ENCODE measurements at regions not wholly inside any gene's neighbourhood (a gene's known extent, or its start where the extent isn't known, plus 50 kb on each side); places are given as distances from the start of the nearest gene placed in this dataset.

GRCh38 chr7:79570903-79571302 is 117.4 kb upstream of the MAGI2 start:
- no peak for TF ChIP-seq CTCF (conservative IDR thresholded peaks at IDR 0.05)
- no peak overlapping the region for H3K27ac Mint-ChIP-seq (ENCODE audit: unreplicated experiment)
- H3K27me3 Mint-ChIP-seq (ENCODE audit: low read depth), result no peaks in the 10 kb centered on the region
- DNase-seq (ENCODE audit: low read depth, low spot score), result no peak
- no peaks in the 10 kb centered on the region for H3K4me1 Mint-ChIP-seq
- H3K36me3 Mint-ChIP-seq (ENCODE audit: low read depth), result no peaks in the 10 kb centered on the region
- H3K9me3 Mint-ChIP-seq, result peaks cover 7% of the 10 kb centered on the region
- H3K4me3 Mint-ChIP-seq, result no peak overlapping the region

GRCh38 chr7:79563821-79564522 is 110.5 kb upstream of the MAGI2 start:
- TF ChIP-seq CTCF (conservative IDR thresholded peaks at IDR 0.05), result no peak
- DNase-seq (ENCODE audit: low read depth, low spot score), result no peak
- H3K9me3 Mint-ChIP-seq, result no peaks in the 10 kb centered on the region
- H3K4me1 Mint-ChIP-seq, result no peaks in the 10 kb centered on the region
- H3K4me3 Mint-ChIP-seq, result no peak overlapping the region
- H3K36me3 Mint-ChIP-seq (ENCODE audit: low read depth), result no peaks in the 10 kb centered on the region
- no peaks in the 10 kb centered on the region for H3K27me3 Mint-ChIP-seq (ENCODE audit: low read depth)
- no peak overlapping the region for H3K27ac Mint-ChIP-seq (ENCODE audit: unreplicated experiment)

DNA sequence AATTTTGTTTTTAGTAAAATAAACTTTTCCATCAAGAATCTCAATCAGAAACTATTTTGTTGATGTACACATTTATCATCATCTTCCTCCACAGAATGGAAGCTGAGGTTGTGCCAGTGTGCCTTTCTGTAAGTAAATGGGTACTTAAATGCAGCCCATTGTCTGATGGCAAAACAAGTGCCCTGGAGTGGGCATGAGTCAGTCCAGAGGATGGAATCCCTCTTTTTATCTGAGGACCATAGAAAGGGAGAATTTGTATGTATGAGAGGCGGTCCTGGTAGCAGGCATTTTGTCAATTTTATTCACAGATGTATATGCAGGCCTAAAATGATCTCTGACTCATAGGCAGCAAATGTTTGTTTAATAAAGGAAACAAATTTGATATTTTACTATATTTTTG is 102.1 kb upstream of the MAGI2 start:
- Mint-ChIP-seq H3K4me1 (no peaks in the 10 kb centered on the region), H3K27ac (ENCODE audit: unreplicated experiment) (no peak overlapping the region), H3K27me3 (ENCODE audit: low read depth) (no peaks in the 10 kb centered on the region), H3K4me3 (no peak overlapping the region), H3K36me3 (ENCODE audit: low read depth) (no peaks in the 10 kb centered on the region), H3K9me3 (peaks cover 4% of the 10 kb centered on the region)
- TF ChIP-seq CTCF (conservative IDR thresholded peaks at IDR 0.05), result no peak
- no peak for DNase-seq (ENCODE audit: low read depth, low spot score)

DNA sequence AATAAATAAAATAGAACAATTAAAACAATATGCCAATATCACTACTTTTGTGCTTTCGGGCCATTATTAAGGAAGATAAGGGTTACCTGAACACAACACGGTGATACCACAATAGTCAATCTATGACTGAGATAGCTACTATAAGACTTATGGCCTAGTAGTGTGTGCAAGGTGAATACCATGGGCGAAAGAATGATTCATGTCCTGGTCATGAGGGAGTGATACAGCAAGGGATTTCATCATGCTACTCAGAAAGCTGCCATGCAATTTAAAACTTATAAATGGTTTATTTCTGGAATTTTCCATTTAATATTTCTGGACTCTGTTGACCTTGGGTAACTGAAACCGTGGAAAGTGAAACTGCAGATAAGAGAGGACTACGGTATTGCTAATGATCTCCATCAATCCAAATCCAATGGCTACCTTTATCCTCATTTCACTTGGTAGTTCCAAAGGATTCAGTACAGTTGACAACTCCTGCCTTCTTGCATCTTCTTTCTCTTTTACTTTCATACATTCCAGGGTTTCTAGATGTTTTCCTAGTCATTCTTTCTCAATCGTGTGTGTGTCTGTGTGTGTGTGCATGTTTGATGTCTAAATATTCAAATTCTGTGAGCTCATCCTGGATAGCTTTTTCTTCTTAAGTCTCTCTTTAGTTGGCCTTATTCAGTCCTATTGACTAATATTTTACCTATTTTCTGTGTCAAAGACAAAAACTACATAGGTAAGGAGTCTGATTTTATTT is 100.5 kb upstream of the MAGI2 start:
- H3K4me3 Mint-ChIP-seq, result no peak overlapping the region

DNA sequence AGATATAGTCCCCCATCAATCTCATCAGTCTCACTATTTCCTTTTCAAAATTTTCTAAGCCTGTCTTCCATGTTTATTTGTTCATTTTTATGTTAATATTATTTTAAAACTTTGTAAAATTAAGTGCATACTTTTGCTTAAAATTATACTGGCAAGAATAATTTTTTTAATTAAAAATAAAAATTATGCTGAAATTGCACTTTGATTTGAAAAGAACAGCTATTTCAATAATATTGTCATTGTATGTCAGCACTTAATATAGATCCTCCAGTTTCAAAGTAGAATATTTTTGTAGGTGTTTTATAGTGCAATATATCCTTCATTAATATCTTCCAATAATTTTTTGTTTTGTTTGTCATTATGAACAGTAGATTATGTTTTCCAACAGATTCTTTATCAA is 99.0 kb upstream of the MAGI2 start:
- no peak for TF ChIP-seq CTCF (conservative IDR thresholded peaks at IDR 0.05)
- Mint-ChIP-seq H3K27ac (ENCODE audit: unreplicated experiment) (no peak overlapping the region), H3K9me3 (peaks cover 4% of the 10 kb centered on the region), H3K36me3 (ENCODE audit: low read depth) (no peaks in the 10 kb centered on the region), H3K4me3 (no peak overlapping the region), H3K4me1 (no peaks in the 10 kb centered on the region), H3K27me3 (ENCODE audit: low read depth) (no peaks in the 10 kb centered on the region)
- no peak for DNase-seq (ENCODE audit: low read depth, low spot score)

More for the DNA sequence above, 100.5 kb upstream of the MAGI2 start:
- Mint-ChIP-seq H3K27ac (ENCODE audit: unreplicated experiment) (no peak overlapping the region), H3K36me3 (ENCODE audit: low read depth) (no peaks in the 10 kb centered on the region), H3K4me1 (no peaks in the 10 kb centered on the region), H3K9me3 (peaks cover 4% of the 10 kb centered on the region), H3K27me3 (ENCODE audit: low read depth) (no peaks in the 10 kb centered on the region)
- no peak for DNase-seq (ENCODE audit: low read depth, low spot score)
- no peak for TF ChIP-seq CTCF (conservative IDR thresholded peaks at IDR 0.05)
